PC-3 (cell line): ENCODE measurements at regions not wholly inside any gene's neighbourhood (a gene's known extent, or its start where the extent isn't known, plus 50 kb on each side); places are given as distances from the start of the nearest gene placed in this dataset.
"Not testable (repeated sequence)": the region's sequence is repeated elsewhere in the genome, so short reads cannot be mapped to it uniquely, and the experiment has no call there.

Source experiments
- ATAC-seq: fragments of 200-7000 bp; cut with Tn5 transposase; 2 replicates; pipeline ENCODE4 v1.9.1; 2020; ENCODE audit warnings: mild to moderate bottlenecking, moderate library complexity
- BruUV-seq: library from RNA; stranded (reverse); fragments of 400-500 nt; replicated peaks from 2 replicates; lab custom pipeline; 2021; lab: Mats Ljungman, UMichigan
- CTCF ChIA-PET: fragments of 300-600 bp; sonication (Branson Sonifier 250); formaldehyde crosslinking; loops from one replicate; lab custom pipeline; 2022; ENCODE audit warnings: antibody characterized with exemption; lab: Charles Lee
- POLR2A ChIA-PET: fragments of 300-600 bp; sonication (Branson Sonifier 250); formaldehyde crosslinking; loops from one replicate; lab custom pipeline; 2022; ENCODE audit warnings: antibody characterized with exemption; ENCODE audit not compliant: unreplicated experiment; lab: Charles Lee
- DNase-seq: peaks from one replicate; pipeline ENCODE4 v3.0.0-alpha.2; 2015
- H2AFZ ChIP-seq: fragments of 300-600 bp; sonication (generic); 2 replicates; pipeline ENCODE4 v1.6.0; 2016; ENCODE audit warnings: antibody characterized with exemption, low read length
- H3F3A ChIP-seq: fragments of 300-600 bp; sonication (generic); one replicate; pipeline ENCODE4 v1.6.0; 2017; ENCODE audit warnings: antibody characterized with exemption, low read length, control low read depth, mild to moderate bottlenecking; ENCODE audit not compliant: unreplicated experiment
- H3K27ac ChIP-seq: fragments of 300-600 bp; sonication (generic); 2 replicates; pipeline ENCODE4 v1.5.1; 2016; ENCODE audit warnings: mild to moderate bottlenecking, low read length
- H3K27me3 ChIP-seq: fragments of 300-600 bp; sonication (generic); 2 replicates; pipeline ENCODE4 v1.6.1; 2016; ENCODE audit warnings: low read length, mixed read lengths
- H3K36me3 ChIP-seq: fragments of 300-600 bp; sonication (generic); 2 replicates; pipeline ENCODE4 v1.6.1; 2016; ENCODE audit warnings: low read depth, mixed run types, low read length, mixed read lengths
- H3K4me1 ChIP-seq: fragments of 300-600 bp; sonication (generic); 2 replicates; pipeline ENCODE4 v1.5.1; 2016; ENCODE audit warnings: low read length; ENCODE audit not compliant: insufficient read depth
- H3K4me2 ChIP-seq: fragments of 300-600 bp; sonication (generic); 2 replicates; pipeline ENCODE4 v1.6.0; 2016; ENCODE audit warnings: low read length
- H3K4me3 ChIP-seq: fragments of 300-600 bp; sonication (generic); 2 replicates; pipeline ENCODE4 v1.5.1; 2016; ENCODE audit warnings: mild to moderate bottlenecking, low read length, mixed read lengths
- H3K79me2 ChIP-seq: fragments of 300-600 bp; sonication (generic); 2 replicates; pipeline ENCODE4 v1.6.1; 2017; ENCODE audit warnings: low read length, mixed read lengths
- H3K9ac ChIP-seq: fragments of 300-600 bp; sonication (generic); 2 replicates; pipeline ENCODE4 v1.6.0; 2016; ENCODE audit warnings: mild to moderate bottlenecking, low read length
- H3K9me2 ChIP-seq: fragments of 300-600 bp; sonication (generic); replicated peaks from 2 replicates; pipeline ENCODE4 v1.6.1; 2016; ENCODE audit warnings: mixed run types, low read length, mixed read lengths
- H3K9me3 ChIP-seq: fragments of 300-600 bp; sonication (generic); 2 replicates; pipeline ENCODE4 v1.6.1; 2016; ENCODE audit warnings: low read length, mixed read lengths
- H4K20me1 ChIP-seq: fragments of 300-600 bp; sonication (generic); 2 replicates; pipeline ENCODE4 v1.6.1; 2016; ENCODE audit warnings: low read length, mixed read lengths
- CTCF ChIP-seq: fragments of 300-600 bp; sonication (generic); conservative IDR thresholded peaks from 2 replicates; pipeline ENCODE4 v1.5.1; 2017; ENCODE audit warnings: antibody characterized with exemption, low read depth, mild to moderate bottlenecking, low read length
- EZH2 ChIP-seq: fragments of 300-600 bp; sonication (generic); IDR thresholded peaks from one replicate; pipeline ENCODE4 v1.6.1; 2017; ENCODE audit warnings: antibody characterized with exemption, mild to moderate bottlenecking, low read length; ENCODE audit not compliant: unreplicated experiment
- EZH2phosphoT487 ChIP-seq: fragments of 300-600 bp; sonication (generic); IDR thresholded peaks from 2 replicates; pipeline ENCODE4 v1.6.1; 2018; ENCODE audit warnings: mild to moderate bottlenecking, antibody characterized with exemption, low read length, borderline replicate concordance
- intact Hi-C: fragments of 100-400 bp; cut with micrococcal nuclease; formaldehyde crosslinking; loops from 2 replicates; pipeline ENCODE4 v1.9.0; 2023

DNA sequence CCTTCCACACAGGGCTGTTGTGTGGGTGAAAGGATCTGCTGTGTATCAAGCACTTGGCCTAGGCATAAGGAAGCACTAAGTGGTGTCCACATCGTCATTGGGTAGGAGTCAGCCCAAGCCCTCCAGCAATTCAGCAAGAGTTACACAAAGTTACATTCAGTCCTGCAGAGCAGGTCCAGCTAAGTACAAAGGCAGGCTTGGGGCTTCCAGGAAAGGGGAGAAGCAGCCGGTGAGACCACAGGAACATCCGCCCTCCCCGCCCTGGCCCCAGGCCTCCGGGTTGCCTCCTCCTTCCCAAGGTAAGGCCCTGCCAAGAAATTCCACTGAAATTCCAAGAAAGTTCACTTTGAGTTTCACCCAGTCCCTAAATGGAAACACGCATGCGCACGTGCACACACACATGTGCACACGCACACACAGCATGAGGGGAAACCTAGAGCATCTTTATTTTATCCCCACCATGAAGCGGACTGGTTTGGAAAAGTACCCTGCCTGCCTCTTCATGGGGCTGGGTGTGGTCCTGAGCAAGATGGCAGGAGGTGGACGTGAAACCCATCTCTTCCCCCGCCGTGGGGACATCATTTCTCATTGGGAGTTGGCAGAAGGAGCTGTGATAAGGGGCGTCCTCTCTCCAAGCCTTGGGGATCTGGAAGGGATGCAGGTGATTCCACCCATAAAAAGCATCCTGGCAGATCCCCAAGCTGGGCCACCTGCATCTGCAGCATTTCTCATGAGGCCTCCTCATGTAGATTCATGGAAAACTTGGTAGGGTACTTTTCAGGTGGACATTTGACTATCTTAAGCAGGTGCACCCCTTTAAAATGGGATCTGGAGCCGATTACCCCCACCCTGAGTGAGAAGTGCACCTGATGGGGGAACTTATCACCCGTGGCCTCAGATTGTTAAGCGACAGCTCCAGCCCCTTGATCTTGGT lies 69.1 kb upstream of the NANOS1 start:
- POLR2A ChIA-PET, result no interaction called here
- no TSS peak for BruUV-seq
- Histone ChIP-seq H3K9me3 (no peaks in the 10 kb centered on the region), H3F3A (no peaks in the 10 kb centered on the region), H3K4me2 (peak overlapping the region; percentile 67; the same call in 1 of the 2 replicates), H4K20me1 (no peaks in the 10 kb centered on the region), H3K36me3 (no peaks in the 10 kb centered on the region), H3K4me3 (no peak overlapping the region), H2AFZ (no peak overlapping the region), H3K79me2 (no peaks in the 10 kb centered on the region), H3K9me2 (no peaks in the 10 kb centered on the region), H3K27ac (peak overlapping the region; percentile 72), H3K9ac (no peak overlapping the region), H3K27me3 (no peaks in the 10 kb centered on the region), H3K4me1 (peaks cover 36% of the 10 kb centered on the region)
- ATAC-seq (peak; percentile 67), DNase-seq (peak; percentile 83)
- no peak for TF ChIP-seq EZH2
- TF ChIP-seq CTCF, result no peak
- TF ChIP-seq EZH2phosphoT487, result no peak
- intact Hi-C loops, result no loop called here
- CTCF ChIA-PET, result interaction anchor here (0.6 kb wide), 1 partner anchor 71 kb away, joined by 4 read pairs; no protein-coding TSS in a partner anchor

- CTCF ChIA-PET, result no interaction called here
- Histone ChIP-seq H3K9me2 (no peaks in the 10 kb centered on the region), H3K79me2 (no peaks in the 10 kb centered on the region), H2AFZ (no peak overlapping the region), H3F3A (no peaks in the 10 kb centered on the region), H3K4me2 (no peak overlapping the region), H3K4me3 (no peak overlapping the region), H3K9me3 (no peaks in the 10 kb centered on the region), H3K4me1 (peaks cover 36% of the 10 kb centered on the region), H3K27ac (no peak overlapping the region), H3K9ac (no peak overlapping the region), H3K36me3 (no peaks in the 10 kb centered on the region), H3K27me3 (no peaks in the 10 kb centered on the region), H4K20me1 (no peaks in the 10 kb centered on the region)
- DNase-seq, result no peak
- POLR2A ChIA-PET, result no interaction called here
- TF ChIP-seq EZH2 (no peak), EZH2phosphoT487 (no peak), CTCF (no peak)
- intact Hi-C loops, result no loop called here
- no TSS peak for BruUV-seq
- no peak for ATAC-seq
Observed at GRCh38 chr10:118961436-118961835, 68.1 kb upstream of the NANOS1 start.

DNA sequence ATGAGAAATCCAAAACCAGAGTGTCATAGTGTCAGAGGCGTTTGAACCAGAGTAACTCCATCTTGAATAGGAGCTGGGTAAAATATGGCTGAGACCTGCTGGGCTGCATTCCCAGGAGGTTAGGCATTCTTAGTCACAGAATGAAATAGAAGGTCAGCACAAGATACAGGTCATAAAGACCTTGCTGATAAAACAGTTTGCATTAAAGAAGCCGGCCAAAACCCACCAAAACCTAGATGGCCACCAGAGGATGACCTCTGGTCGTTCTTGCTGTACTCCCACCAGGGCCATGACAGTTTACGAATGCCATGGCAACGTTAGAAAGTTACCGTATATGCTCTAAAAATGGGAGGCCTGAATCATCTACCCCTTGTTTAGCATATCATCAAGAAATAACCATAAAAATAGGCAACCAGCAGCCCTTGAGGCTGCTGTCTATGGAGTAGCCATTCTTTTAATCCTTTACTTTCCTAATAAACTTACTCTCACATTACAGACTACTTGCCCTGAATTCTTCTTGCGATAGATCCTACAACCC lies 67.1 kb upstream of the NANOS1 start:
- H3F3A ChIP-seq, POLR2A ChIA-PET, H3K79me2 ChIP-seq, H3K36me3 ChIP-seq, intact Hi-C loops, DNase-seq, ATAC-seq, H3K9me2 ChIP-seq, H4K20me1 ChIP-seq, H3K4me3 ChIP-seq, BruUV-seq, H2AFZ ChIP-seq, H3K9ac ChIP-seq, H3K27ac ChIP-seq, CTCF ChIA-PET, H3K4me2 ChIP-seq, H3K9me3 ChIP-seq, H3K27me3 ChIP-seq: not testable (repeated sequence)
- peaks cover 36% of the 10 kb centered on the region for H3K4me1 ChIP-seq
